SKM-1 (cell line): ENCODE measurements at regions not wholly inside any gene's neighbourhood (a gene's known extent, or its start where the extent isn't known, plus 50 kb on each side); places are given as distances from the start of the nearest gene placed in this dataset.

Experiments used
- DNase-seq: peaks from one replicate; lab custom pipeline; 2025; ENCODE audit not compliant: unreplicated experiment; lab: John Stamatoyannopoulos, UW

GRCh38 chr2:220510668-220511067, 883.2 kb downstream of the SLC4A3 start:
- DNase-seq: no peak

- no peak for DNase-seq
Measured at GRCh38 chr2:220512419-220512818, 885.0 kb downstream of the SLC4A3 start.

GRCh38 chr2:220513573-220514288, 886.3 kb downstream of the SLC4A3 start:
- DNase-seq: no peak

GRCh38 chr2:220521551-220521950, 894.1 kb downstream of the SLC4A3 start:
- no peak for DNase-seq

- DNase-seq: no peak
Measured at GRCh38 chr2:220528180-220528675, 900.8 kb downstream of the SLC4A3 start.

GRCh38 chr2:220531216-220531615, 903.8 kb downstream of the SLC4A3 start:
- DNase-seq: no peak

GRCh38 chr2:220533485-220533884, 906.1 kb downstream of the SLC4A3 start:
- DNase-seq: no peak

- DNase-seq: no peak
Measured at GRCh38 chr2:220539481-220539880, 912.1 kb downstream of the SLC4A3 start.

GRCh38 chr2:220544049-220544448, 916.6 kb downstream of the SLC4A3 start:
- DNase-seq: no peak

- DNase-seq: no peak
Measured at GRCh38 chr2:220550995-220551700, 923.7 kb downstream of the SLC4A3 start.

- no peak for DNase-seq
Measured at GRCh38 chr2:220552790-220553535, 925.5 kb downstream of the SLC4A3 start.

- DNase-seq: no peak
Measured at GRCh38 chr2:220555961-220556630, 928.7 kb downstream of the SLC4A3 start.

GRCh38 chr2:220556658-220557057, 929.2 kb downstream of the SLC4A3 start:
- DNase-seq: no peak

GRCh38 chr2:220560192-220560591, 932.8 kb downstream of the SLC4A3 start:
- no peak for DNase-seq

GRCh38 chr2:220562375-220563140, 935.1 kb downstream of the SLC4A3 start:
- DNase-seq: no peak

- DNase-seq: no peak
Measured at GRCh38 chr2:220568296-220568695, 940.9 kb downstream of the SLC4A3 start.

GRCh38 chr2:220569112-220569897, 941.9 kb downstream of the SLC4A3 start:
- no peak for DNase-seq

- DNase-seq: no peak
Measured at GRCh38 chr2:220572385-220572784, 945.0 kb downstream of the SLC4A3 start.

- DNase-seq: no peak
Measured at GRCh38 chr2:220574038-220574437, 946.6 kb downstream of the SLC4A3 start.

GRCh38 chr2:220575963-220576362, 948.5 kb downstream of the SLC4A3 start:
- DNase-seq: no peak
